M059J (cell line): ENCODE measurements at regions not wholly inside any gene's neighbourhood (a gene's known extent, or its start where the extent isn't known, plus 50 kb on each side); places are given as distances from the start of the nearest gene placed in this dataset.
A peak's percentile ranks its signal among the peaks of the same experiment; 100 is the strongest.

ENCODE experiments used
- DNase-seq: peaks from one replicate; pipeline ENCODE4 v3.0.0-alpha.2; 2012; ENCODE audit warnings: low read depth

GRCh38 chrX:69365349-69365748 is 138.8 kb upstream of the NALF2 start:
- DNase-seq = no peak

GRCh38 chrX:69362856-69363255 is 141.3 kb upstream of the NALF2 start:
- DNase-seq = peak; percentile 5

- DNase-seq = no peak
These were observed 141.8 kb upstream of the NALF2 start for GRCh38 chrX:69362354-69362753.

GRCh38 chrX:69361311-69361845 is 142.7 kb upstream of the NALF2 start:
- DNase-seq = peak; percentile 49

- no peak for DNase-seq
These were observed 146.8 kb upstream of the NALF2 start for GRCh38 chrX:69357317-69357716.

- no peak for DNase-seq
These were observed 159.6 kb upstream of the PJA1 start for GRCh38 chrX:69324851-69325250.

- no peak for DNase-seq
These were observed 158.8 kb upstream of the PJA1 start for GRCh38 chrX:69323786-69324720.

GRCh38 chrX:69321789-69322188 is 156.5 kb upstream of the PJA1 start:
- no peak for DNase-seq

GRCh38 chrX:69321006-69321655 is 155.9 kb upstream of the PJA1 start:
- no peak for DNase-seq

- DNase-seq = no peak
These were observed 154.9 kb upstream of the PJA1 start for GRCh38 chrX:69320116-69320515.

- DNase-seq = no peak
These were observed 154.1 kb upstream of the PJA1 start for GRCh38 chrX:69319376-69319775.

- DNase-seq = no peak
These were observed 153.5 kb upstream of the PJA1 start for GRCh38 chrX:69318651-69319340.

- DNase-seq = no peak
These were observed 152.5 kb upstream of the PJA1 start for GRCh38 chrX:69317721-69318120.

GRCh38 chrX:69314436-69315348 is 149.4 kb upstream of the PJA1 start:
- no peak for DNase-seq

GRCh38 chrX:69313617-69314290 is 148.5 kb upstream of the PJA1 start:
- no peak for DNase-seq

- DNase-seq = no peak
These were observed 146.8 kb upstream of the PJA1 start for GRCh38 chrX:69311936-69312670.

GRCh38 chrX:69309074-69309792 is 144.0 kb upstream of the PJA1 start:
- no peak for DNase-seq

- DNase-seq = no peak
These were observed 142.5 kb upstream of the PJA1 start for GRCh38 chrX:69307756-69308155.

GRCh38 chrX:69307029-69307428 is 141.8 kb upstream of the PJA1 start:
- DNase-seq = no peak
